RPMI7951 (cell line): ENCODE measurements at regions not wholly inside any gene's neighbourhood (a gene's known extent, or its start where the extent isn't known, plus 50 kb on each side); places are given as distances from the start of the nearest gene placed in this dataset.
"Not testable (repeated sequence)": the region's sequence is repeated elsewhere in the genome, so short reads cannot be mapped to it uniquely, and the experiment has no call there.

Source experiments
- DNase-seq: peaks from one replicate; pipeline ENCODE4 v3.0.0-alpha.2; 2012; ENCODE audit warnings: low read depth

GRCh38 chr6:112579601-112580000, 232.5 kb downstream of the RFPL4B start:
- no peak for DNase-seq

GRCh38 chr6:112581015-112581414, 233.9 kb downstream of the RFPL4B start:
- DNase-seq, result no peak

GRCh38 chr6:112590326-112590725, 243.2 kb downstream of the RFPL4B start:
- no peak for DNase-seq

- no peak for DNase-seq
Measured at GRCh38 chr6:112591329-112591728, 244.2 kb downstream of the RFPL4B start.

GRCh38 chr6:112592159-112592558, 245.0 kb downstream of the RFPL4B start:
- peak; percentile 62 for DNase-seq

GRCh38 chr6:112594886-112595594, 247.9 kb downstream of the RFPL4B start:
- DNase-seq, result no peak

GRCh38 chr6:112595841-112596240, 248.7 kb downstream of the RFPL4B start:
- no peak for DNase-seq

GRCh38 chr6:112597176-112597575, 250.0 kb downstream of the RFPL4B start:
- DNase-seq, result no peak

- no peak for DNase-seq
Measured at GRCh38 chr6:112600168-112600567, 253.0 kb downstream of the RFPL4B start.

GRCh38 chr6:112603726-112604125, 256.6 kb downstream of the RFPL4B start:
- no peak for DNase-seq

- DNase-seq, result no peak
Measured at GRCh38 chr6:112606656-112607435, 259.7 kb downstream of the RFPL4B start.

GRCh38 chr6:112608925-112609324, 261.8 kb downstream of the RFPL4B start:
- DNase-seq, result not testable (repeated sequence)

GRCh38 chr6:112613410-112613809, 266.3 kb downstream of the RFPL4B start:
- DNase-seq, result no peak

- peak; percentile 32 for DNase-seq
Measured at GRCh38 chr6:112618849-112619248, 271.7 kb downstream of the RFPL4B start.

GRCh38 chr6:112620812-112621569, 273.9 kb downstream of the RFPL4B start:
- peak; percentile 28 for DNase-seq

- DNase-seq, result no peak
Measured at GRCh38 chr6:112622036-112622435, 274.9 kb downstream of the RFPL4B start.

GRCh38 chr6:112626468-112627082, 279.4 kb downstream of the RFPL4B start:
- peak; percentile 76 for DNase-seq

GRCh38 chr6:112634376-112634775, 287.2 kb downstream of the RFPL4B start:
- no peak for DNase-seq

- peak; percentile 47 for DNase-seq
Measured at GRCh38 chr6:112636650-112637262, 289.6 kb downstream of the RFPL4B start.

- DNase-seq, result peak; percentile 68
Measured at GRCh38 chr6:112639391-112639831, 292.3 kb downstream of the RFPL4B start.

GRCh38 chr6:112640891-112641290, 293.8 kb downstream of the RFPL4B start:
- peak; percentile 87 for DNase-seq
